SU-DHL-6 (cell line): ENCODE measurements at regions not wholly inside any gene's neighbourhood (a gene's known extent, or its start where the extent isn't known, plus 50 kb on each side); places are given as distances from the start of the nearest gene placed in this dataset.

Source experiments
- H2AFZ ChIP-seq: fragments of 200-600 bp; sonication (generic); 2 replicates; pipeline ENCODE4 v1.6.1; 2014; ENCODE audit warnings: low read depth, mild to moderate bottlenecking, moderate library complexity, mixed read lengths, antibody characterized with exemption, low read length; ENCODE audit not compliant: severe bottlenecking
- H3F3A ChIP-seq: fragments of 200-600 bp; shearing (Covaris generic); 2 replicates; pipeline ENCODE4 v1.6.0; 2016; ENCODE audit warnings: antibody characterized with exemption, mild to moderate bottlenecking; ENCODE audit not compliant: insufficient read depth
- H3K27ac ChIP-seq: fragments of 200-600 bp; sonication (generic); 2 replicates; pipeline ENCODE4 v1.5.1; 2016; ENCODE audit warnings: low read depth, mild to moderate bottlenecking, low read length, moderate library complexity, mixed read lengths
- H3K27me3 ChIP-seq: fragments of 200-600 bp; sonication (generic), shearing (Covaris generic); 2 replicates; pipeline ENCODE4 v1.6.0; 2014; ENCODE audit warnings: mild to moderate bottlenecking, low read length
- H3K36me3 ChIP-seq: fragments of 200-600 bp; sonication (generic); 2 replicates; pipeline ENCODE4 v1.6.1; 2014; ENCODE audit warnings: mild to moderate bottlenecking, low read length, mixed read lengths
- H3K4me2 ChIP-seq: fragments of 300-600, 200-600 bp; shearing (Covaris generic), sonication (generic); 2 replicates; pipeline ENCODE4 v1.6.0; 2014; ENCODE audit warnings: low read length, low read depth, mild to moderate bottlenecking; ENCODE audit not compliant: poor library complexity, severe bottlenecking
- H3K4me3 ChIP-seq: fragments of 200-600 bp; sonication (generic); 2 replicates; pipeline ENCODE4 v1.5.1; 2014; ENCODE audit warnings: antibody characterized with exemption, low read length, mild to moderate bottlenecking, mixed read lengths; ENCODE audit not compliant: insufficient read depth, poor library complexity, severe bottlenecking
- H3K79me2 ChIP-seq: fragments of 200-600 bp; sonication (generic); 2 replicates; pipeline ENCODE4 v1.6.1; 2014; ENCODE audit warnings: mild to moderate bottlenecking, low read length, moderate library complexity; ENCODE audit not compliant: insufficient read depth
- H3K9ac ChIP-seq: fragments of 200-600 bp; sonication (generic); 2 replicates; pipeline ENCODE4 v1.7.0; 2014; ENCODE audit warnings: mild to moderate bottlenecking, low read length
- H3K9me2 ChIP-seq: fragments of 200-600 bp; sonication (generic); replicated peaks from 2 replicates; pipeline ENCODE4 v1.6.1; 2014; ENCODE audit warnings: low read length; ENCODE audit not compliant: insufficient read depth
- H3K9me3 ChIP-seq: fragments of 200-600 bp; sonication (generic); 2 replicates; pipeline ENCODE4 v1.6.1; 2014; ENCODE audit warnings: low read length, mixed read lengths; ENCODE audit not compliant: insufficient read depth
- H4K20me1 ChIP-seq: fragments of 200-600 bp; sonication (generic); 2 replicates; pipeline ENCODE4 v1.6.1; 2014; ENCODE audit warnings: low read depth, mild to moderate bottlenecking, antibody characterized with exemption, low read length, moderate library complexity, mixed read lengths
- EZH2phosphoT487 ChIP-seq: fragments of 200-600 bp; sonication (generic), shearing (Covaris generic); conservative IDR thresholded peaks from 2 replicates; pipeline ENCODE4 v1.6.1; 2018; ENCODE audit warnings: mild to moderate bottlenecking, antibody characterized with exemption, low read length, moderate library complexity, mixed read lengths
- TF ChIP-seq, protein P1 (sequence below): fragments of 200-600 bp; sonication (generic); IDR thresholded peaks from one replicate; pipeline ENCODE4 v1.5.1; 2017; ENCODE audit warnings: antibody characterized with exemption, mild to moderate bottlenecking, low read length, moderate library complexity; ENCODE audit not compliant: insufficient read depth, poor library complexity, severe bottlenecking

DNA sequence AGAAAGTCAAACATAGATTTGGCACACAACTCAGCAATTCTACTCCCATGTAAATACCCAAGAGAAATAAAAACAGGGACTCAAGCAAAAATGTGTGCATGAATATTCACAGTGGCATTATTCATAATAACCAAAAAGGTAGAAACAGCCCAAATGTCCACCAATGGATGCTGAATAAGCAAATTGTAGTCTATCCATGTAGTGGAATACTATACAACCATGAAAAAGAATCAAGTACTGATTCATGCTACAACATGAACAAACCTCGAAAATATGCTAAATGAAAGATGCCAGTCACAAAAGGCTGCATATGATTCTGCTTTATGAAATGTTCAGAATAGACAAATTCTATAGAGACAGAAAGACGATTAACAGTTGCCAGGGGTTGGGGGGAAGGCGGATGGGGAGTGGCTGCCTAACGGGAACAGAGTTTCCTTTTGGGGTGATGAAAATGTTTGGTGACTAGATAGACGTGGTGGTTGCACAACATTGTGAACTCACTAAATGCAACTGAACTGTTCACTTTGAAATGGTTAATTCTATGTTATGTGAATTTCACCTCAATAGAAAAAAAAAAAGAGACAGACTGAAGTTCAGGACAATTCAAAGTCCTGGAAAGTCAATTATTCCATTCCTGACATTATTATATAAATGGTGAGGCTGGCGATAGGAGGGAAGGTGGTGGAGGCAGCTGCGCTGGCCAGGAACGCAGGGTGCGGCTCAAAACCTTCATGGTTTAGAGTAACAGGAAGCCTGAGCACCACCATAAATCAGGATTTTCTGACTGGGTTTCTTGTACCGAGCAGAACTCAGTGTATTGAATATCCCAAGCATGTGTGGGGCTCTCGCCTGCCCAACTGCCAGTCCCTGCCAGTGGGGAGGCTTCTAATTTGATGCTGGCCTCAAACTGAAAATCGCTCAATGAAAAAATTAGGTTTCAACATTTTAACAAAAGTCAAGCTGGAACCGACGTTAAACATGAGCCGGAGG, 300.9 kb downstream of the C16orf95 start:
- no peaks in the 10 kb centered on the region for H4K20me1 ChIP-seq
- H3K36me3 ChIP-seq = no peaks in the 10 kb centered on the region
- no peaks in the 10 kb centered on the region for H3F3A ChIP-seq
- H3K4me3 ChIP-seq = no peak overlapping the region
- H3K9me3 ChIP-seq = no peaks in the 10 kb centered on the region
- no peaks in the 10 kb centered on the region for H3K79me2 ChIP-seq
- H3K9me2 ChIP-seq = no peaks in the 10 kb centered on the region
- H3K4me2 ChIP-seq = no peak overlapping the region
- no peaks in the 10 kb centered on the region for H3K27me3 ChIP-seq
- H2AFZ ChIP-seq = no peak overlapping the region
- TF ChIP-seq, protein P1, sequence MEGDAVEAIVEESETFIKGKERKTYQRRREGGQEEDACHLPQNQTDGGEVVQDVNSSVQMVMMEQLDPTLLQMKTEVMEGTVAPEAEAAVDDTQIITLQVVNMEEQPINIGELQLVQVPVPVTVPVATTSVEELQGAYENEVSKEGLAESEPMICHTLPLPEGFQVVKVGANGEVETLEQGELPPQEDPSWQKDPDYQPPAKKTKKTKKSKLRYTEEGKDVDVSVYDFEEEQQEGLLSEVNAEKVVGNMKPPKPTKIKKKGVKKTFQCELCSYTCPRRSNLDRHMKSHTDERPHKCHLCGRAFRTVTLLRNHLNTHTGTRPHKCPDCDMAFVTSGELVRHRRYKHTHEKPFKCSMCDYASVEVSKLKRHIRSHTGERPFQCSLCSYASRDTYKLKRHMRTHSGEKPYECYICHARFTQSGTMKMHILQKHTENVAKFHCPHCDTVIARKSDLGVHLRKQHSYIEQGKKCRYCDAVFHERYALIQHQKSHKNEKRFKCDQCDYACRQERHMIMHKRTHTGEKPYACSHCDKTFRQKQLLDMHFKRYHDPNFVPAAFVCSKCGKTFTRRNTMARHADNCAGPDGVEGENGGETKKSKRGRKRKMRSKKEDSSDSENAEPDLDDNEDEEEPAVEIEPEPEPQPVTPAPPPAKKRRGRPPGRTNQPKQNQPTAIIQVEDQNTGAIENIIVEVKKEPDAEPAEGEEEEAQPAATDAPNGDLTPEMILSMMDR = no peak
- TF ChIP-seq EZH2phosphoT487 = no peak
- no peak overlapping the region for H3K27ac ChIP-seq
- H3K9ac ChIP-seq = no peak overlapping the region

GRCh38 chr16:87017371-87018012, 299.7 kb downstream of the C16orf95 start:
- no peak overlapping the region for H3K9ac ChIP-seq
- no peak overlapping the region for H3K4me2 ChIP-seq
- no peaks in the 10 kb centered on the region for H3K9me2 ChIP-seq
- no peaks in the 10 kb centered on the region for H4K20me1 ChIP-seq
- no peaks in the 10 kb centered on the region for H3K27me3 ChIP-seq
- H3K79me2 ChIP-seq = no peaks in the 10 kb centered on the region
- H3K27ac ChIP-seq = no peak overlapping the region
- no peak overlapping the region for H2AFZ ChIP-seq
- no peaks in the 10 kb centered on the region for H3F3A ChIP-seq
- H3K4me3 ChIP-seq = no peak overlapping the region
- TF ChIP-seq, protein P1 = no peak
- no peak for TF ChIP-seq EZH2phosphoT487
- no peaks in the 10 kb centered on the region for H3K9me3 ChIP-seq
- no peaks in the 10 kb centered on the region for H3K36me3 ChIP-seq

GRCh38 chr16:87025676-87026075, 291.5 kb downstream of the C16orf95 start:
- H3K27ac ChIP-seq = no peak overlapping the region
- no peak overlapping the region for H3K4me2 ChIP-seq
- no peaks in the 10 kb centered on the region for H3K79me2 ChIP-seq
- no peaks in the 10 kb centered on the region for H3K36me3 ChIP-seq
- no peaks in the 10 kb centered on the region for H3K9me3 ChIP-seq
- no peak overlapping the region for H2AFZ ChIP-seq
- TF ChIP-seq, protein P1 = no peak
- TF ChIP-seq EZH2phosphoT487 = no peak
- H3K9me2 ChIP-seq = no peaks in the 10 kb centered on the region
- no peaks in the 10 kb centered on the region for H3F3A ChIP-seq
- H4K20me1 ChIP-seq = no peaks in the 10 kb centered on the region
- H3K9ac ChIP-seq = no peak overlapping the region
- no peak overlapping the region for H3K4me3 ChIP-seq
- H3K27me3 ChIP-seq = no peaks in the 10 kb centered on the region
